Right hindlimb (tissue), 1 donor: ENCODE measurements at regions not wholly inside any gene's neighbourhood (a gene's known extent, or its start where the extent isn't known, plus 50 kb on each side); places are given as distances from the start of the nearest gene placed in this dataset.
A peak's percentile ranks its signal among the peaks of the same experiment; 100 is the strongest.
"Not testable (repeated sequence)": the region's sequence is repeated elsewhere in the genome, so short reads cannot be mapped to it uniquely, and the experiment has no call there.

Source experiments
- DNase-seq: peaks from one replicate; pipeline ENCODE4 v3.0.0-alpha.2; 2018

- no peak for DNase-seq
Measured at GRCh38 chr3:71962561-71963240, 177.8 kb upstream of the PROK2 start.

DNA sequence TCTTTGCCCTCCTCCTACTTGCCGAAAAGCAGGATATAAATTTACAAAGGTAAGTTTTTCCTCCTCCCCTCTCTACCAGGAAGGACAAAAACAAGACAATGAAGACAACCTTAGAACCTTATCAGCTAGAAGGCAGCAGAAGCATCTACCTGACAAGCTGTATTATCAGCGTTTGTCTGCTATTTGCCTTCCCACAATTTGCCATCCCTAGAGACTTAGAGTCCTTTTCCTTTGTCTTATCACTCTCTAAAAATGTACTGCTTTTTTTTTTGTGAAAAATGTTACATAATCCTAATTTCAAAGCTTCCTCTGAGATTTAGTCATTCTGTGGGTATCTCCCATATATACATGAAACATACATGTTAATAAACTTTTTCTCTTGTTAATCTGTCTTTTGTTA, 176.9 kb upstream of the PROK2 start:
- DNase-seq = no peak

DNA sequence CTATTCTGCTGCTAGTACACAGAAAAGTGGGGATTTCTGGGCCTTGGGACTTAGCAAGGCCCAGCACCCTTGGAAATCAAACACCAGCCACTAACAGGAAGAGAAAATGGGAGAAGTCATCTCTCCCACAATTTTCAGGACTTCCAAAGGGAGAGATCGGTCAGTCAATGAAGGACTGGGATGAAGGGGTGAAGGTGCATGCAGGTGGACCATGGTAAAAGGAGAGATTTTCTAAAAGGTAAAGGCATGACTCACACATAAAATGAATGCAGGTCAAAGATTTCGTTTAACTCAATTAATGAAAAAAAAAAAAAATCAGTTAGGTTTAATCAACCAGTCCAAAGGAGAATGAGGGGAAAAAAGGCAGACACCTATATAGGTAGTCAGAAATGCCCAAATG, 176.4 kb upstream of the PROK2 start:
- no peak for DNase-seq

- no peak for DNase-seq
Measured at GRCh38 chr3:71958533-71958932, 173.6 kb upstream of the PROK2 start.

GRCh38 chr3:71956716-71957115, 171.8 kb upstream of the PROK2 start:
- DNase-seq = no peak

GRCh38 chr3:71956069-71956340, 171.1 kb upstream of the PROK2 start:
- no peak for DNase-seq

- peak; percentile 87 for DNase-seq
Measured at GRCh38 chr3:71955240-71956068, 170.5 kb upstream of the PROK2 start.

DNA sequence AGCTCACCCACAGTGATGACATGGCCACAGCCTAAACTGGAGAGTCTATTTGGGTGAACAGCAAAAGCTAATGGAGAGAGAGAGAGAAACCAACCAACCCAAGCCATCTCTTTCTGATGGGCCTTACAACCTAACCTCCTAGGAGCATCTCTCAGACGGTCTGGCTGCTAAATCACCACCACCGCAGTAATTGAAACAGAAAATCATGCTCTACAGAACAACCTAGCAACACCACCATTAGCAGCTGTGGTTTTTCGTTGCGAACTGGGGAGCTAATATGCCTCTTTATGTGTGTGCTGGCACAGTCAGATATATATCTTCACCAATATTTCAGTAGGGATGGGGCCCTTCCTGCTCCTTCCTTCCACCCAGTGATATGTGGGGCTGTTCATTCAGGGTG, 166.9 kb upstream of the PROK2 start:
- no peak for DNase-seq

- DNase-seq = no peak
Measured at GRCh38 chr3:71951361-71951760, 166.4 kb upstream of the PROK2 start.

DNA sequence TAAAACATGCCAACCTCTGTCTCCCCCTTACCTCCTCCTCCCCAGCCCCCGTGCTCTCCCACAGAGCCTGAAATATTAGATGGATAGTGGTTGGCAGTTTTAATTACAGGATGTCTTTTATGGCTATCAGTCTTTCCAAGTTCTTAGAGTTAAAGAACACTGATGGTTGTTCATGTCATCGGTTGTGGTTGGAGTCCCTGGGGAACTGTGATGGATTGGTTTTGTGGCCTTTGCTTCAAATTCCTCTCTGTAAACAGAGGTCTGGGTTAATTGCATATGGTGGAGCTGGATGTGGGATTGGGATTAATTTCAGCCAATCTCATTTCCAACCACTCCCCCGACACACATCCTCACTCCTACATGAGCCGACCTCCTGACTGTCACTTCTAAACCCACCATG, 164.5 kb upstream of the PROK2 start:
- DNase-seq = no peak

GRCh38 chr3:71944482-71945065, 159.6 kb upstream of the PROK2 start:
- DNase-seq = no peak

GRCh38 chr3:71942432-71943187, 157.7 kb upstream of the PROK2 start:
- no peak for DNase-seq

GRCh38 chr3:71940486-71940885, 155.5 kb upstream of the PROK2 start:
- no peak for DNase-seq

- not testable (repeated sequence) for DNase-seq
Measured at GRCh38 chr3:71938081-71938480, 153.1 kb upstream of the PROK2 start.

DNA sequence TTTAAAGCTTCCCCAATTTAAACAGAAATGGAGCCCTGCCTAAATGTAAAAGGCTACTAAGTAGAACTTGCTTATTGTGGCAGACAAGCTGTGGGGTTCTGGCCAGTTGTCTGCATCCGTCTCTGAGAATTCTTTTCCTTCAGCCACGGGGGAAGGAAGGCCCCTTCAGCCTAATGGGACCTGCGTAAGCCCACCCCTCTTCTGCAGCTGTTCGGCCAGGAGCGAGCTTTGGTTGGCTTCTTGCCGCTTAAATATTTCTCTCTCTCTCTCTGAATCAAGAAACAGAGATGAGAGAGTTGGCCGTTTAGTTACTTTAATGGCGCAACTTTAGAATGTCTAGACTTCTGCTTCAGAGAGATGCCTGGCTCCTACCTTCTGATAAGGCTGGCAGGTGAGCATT, 151.7 kb upstream of the PROK2 start:
- peak; percentile 57 for DNase-seq

- no peak for DNase-seq
Measured at GRCh38 chr3:71934520-71935270, 149.7 kb upstream of the PROK2 start.

- DNase-seq = no peak
Measured at GRCh38 chr3:71931922-71932321, 147.0 kb upstream of the PROK2 start.

GRCh38 chr3:71930056-71930991, 145.4 kb upstream of the PROK2 start:
- DNase-seq = no peak

- DNase-seq = no peak
Measured at GRCh38 chr3:71928212-71928611, 143.3 kb upstream of the PROK2 start.

DNA sequence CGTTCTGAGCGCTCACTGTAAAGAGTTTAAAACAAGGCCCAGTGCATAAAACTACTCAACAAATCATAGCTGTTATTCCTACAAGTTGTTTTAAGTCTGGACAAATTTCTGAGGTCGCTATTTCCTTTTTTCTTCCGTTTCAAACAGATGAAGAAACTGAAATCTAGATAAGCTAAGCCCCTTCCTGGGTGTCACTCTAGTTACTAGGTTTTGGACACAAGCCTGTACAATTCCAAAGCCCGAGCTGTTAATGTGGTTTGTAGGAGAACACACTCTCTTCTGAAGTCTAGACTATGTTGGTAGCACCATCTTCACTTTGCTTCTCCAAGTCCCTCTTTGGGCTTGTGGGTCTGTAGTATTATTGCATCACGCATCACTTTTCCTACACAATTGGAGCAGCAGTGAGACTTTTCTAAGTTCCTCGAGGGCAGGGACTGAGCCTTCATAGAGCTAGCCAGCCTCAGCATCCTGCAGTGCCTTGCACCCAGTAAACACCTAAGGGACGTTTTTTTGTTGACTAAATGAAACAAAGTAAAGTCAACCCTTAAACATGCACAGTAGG, 142.6 kb upstream of the PROK2 start:
- DNase-seq = no peak

- no peak for DNase-seq
Measured at GRCh38 chr3:71926616-71927015, 141.7 kb upstream of the PROK2 start.
